ENCODE measurements at regions not wholly inside any gene's neighbourhood (a gene's known extent, or its start where the extent isn't known, plus 50 kb on each side); places are given as distances from the start of the nearest gene placed in this dataset.

- TF ChIP-seq KDM1A (IDR thresholded peaks at IDR 0.05; ENCODE audit: borderline replicate concordance, low read length) (no peak), CHD2 (IDR thresholded peaks at IDR 0.05; ENCODE audit: low read length) (no peak), CTCF (IDR thresholded peaks at IDR 0.05; ENCODE audit: control extremely low read depth in 1 of 3, insufficient read depth in 1 of 3, low read depth in 1 of 3, low read length in 3 of 3) (no peak), POLR2A (IDR thresholded peaks at IDR 0.05; ENCODE audit: control extremely low read depth in 1 of 2, low read depth in 2 of 2, low read length in 2 of 2) (no peak), RFX5 (IDR thresholded peaks at IDR 0.05; ENCODE audit: borderline replicate concordance, low read depth, low read length) (no peak), POLR2AphosphoS5 (IDR thresholded peaks at IDR 0.05; ENCODE audit: low read depth, low read length) (no peak), TAF1 (IDR thresholded peaks at IDR 0.05; ENCODE audit: low read depth, low read length) (no peak), EP300 (IDR thresholded peaks at IDR 0.05; ENCODE audit: borderline replicate concordance in 1 of 2, low read depth in 2 of 2, low read length in 2 of 2) (no peak), CBX8 (IDR thresholded peaks at IDR 0.05; ENCODE audit: borderline replicate concordance, low read depth, low read length) (no peak), ASH2L (IDR thresholded peaks at IDR 0.05; ENCODE audit: low read length) (no peak), KDM5A (IDR thresholded peaks at IDR 0.05; ENCODE audit: low read length) (no peak), ATF3 (IDR thresholded peaks at IDR 0.05; ENCODE audit: insufficient read depth, low read depth, low read length) (no peak)
Observed at GRCh38 chr3:178437236-178437635, 99.0 kb upstream of the KCNMB2 start.
